GM12873 (cell line): ENCODE measurements at regions not wholly inside any gene's neighbourhood (a gene's known extent, or its start where the extent isn't known, plus 50 kb on each side); places are given as distances from the start of the nearest gene placed in this dataset.

Experiments
- TF ChIP-seq, protein P1 (sequence below): IDR thresholded peaks from 2 replicates; pipeline ENCODE4 v1.5.1; 2012; ENCODE audit warnings: low read depth, mild to moderate bottlenecking, moderate library complexity, low read length, control low read depth; ENCODE audit not compliant: insufficient read depth; ENCODE audit errors: missing control alignments

DNA sequence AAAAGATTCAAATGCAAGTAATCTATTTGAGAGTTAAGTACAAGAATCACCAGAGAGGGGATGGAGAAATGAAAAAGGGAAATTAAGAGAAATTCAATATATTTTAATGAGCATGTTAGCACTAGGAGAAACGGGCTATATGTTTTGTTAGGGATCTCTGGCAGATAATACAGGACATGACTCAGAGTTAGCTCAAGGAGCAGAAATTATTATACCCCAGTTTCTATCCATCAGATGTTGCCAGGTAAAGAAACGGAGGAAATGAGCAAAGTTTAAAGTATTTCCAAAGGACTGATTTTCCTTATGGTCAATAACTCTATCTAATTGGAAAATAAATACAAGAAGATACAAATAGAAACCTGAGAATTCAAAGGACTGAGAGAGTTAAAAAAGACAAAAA lies 867.6 kb downstream of the TRAM1L1 start:
- TF ChIP-seq, protein P1, sequence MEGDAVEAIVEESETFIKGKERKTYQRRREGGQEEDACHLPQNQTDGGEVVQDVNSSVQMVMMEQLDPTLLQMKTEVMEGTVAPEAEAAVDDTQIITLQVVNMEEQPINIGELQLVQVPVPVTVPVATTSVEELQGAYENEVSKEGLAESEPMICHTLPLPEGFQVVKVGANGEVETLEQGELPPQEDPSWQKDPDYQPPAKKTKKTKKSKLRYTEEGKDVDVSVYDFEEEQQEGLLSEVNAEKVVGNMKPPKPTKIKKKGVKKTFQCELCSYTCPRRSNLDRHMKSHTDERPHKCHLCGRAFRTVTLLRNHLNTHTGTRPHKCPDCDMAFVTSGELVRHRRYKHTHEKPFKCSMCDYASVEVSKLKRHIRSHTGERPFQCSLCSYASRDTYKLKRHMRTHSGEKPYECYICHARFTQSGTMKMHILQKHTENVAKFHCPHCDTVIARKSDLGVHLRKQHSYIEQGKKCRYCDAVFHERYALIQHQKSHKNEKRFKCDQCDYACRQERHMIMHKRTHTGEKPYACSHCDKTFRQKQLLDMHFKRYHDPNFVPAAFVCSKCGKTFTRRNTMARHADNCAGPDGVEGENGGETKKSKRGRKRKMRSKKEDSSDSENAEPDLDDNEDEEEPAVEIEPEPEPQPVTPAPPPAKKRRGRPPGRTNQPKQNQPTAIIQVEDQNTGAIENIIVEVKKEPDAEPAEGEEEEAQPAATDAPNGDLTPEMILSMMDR, result no peak

DNA sequence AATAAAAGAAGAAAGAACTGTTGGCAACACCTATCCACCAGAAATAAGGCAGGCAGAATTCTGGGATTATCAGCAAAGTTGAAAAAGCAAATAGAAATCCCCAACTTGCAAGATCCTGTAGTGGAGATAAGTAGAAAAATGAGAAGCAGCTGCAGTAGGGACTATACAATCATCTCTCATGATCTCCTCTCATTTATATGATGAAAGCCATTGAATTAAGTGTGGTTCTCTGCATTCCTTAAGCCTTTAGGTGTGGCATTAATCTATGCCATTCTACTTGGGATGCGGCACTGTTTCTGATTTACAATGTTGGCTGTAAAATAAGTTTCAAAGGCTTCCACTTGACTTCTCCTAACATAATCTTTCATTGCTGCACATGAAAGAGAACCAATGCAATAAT lies 869.8 kb downstream of the TRAM1L1 start:
- TF ChIP-seq, protein P1, result no peak

DNA sequence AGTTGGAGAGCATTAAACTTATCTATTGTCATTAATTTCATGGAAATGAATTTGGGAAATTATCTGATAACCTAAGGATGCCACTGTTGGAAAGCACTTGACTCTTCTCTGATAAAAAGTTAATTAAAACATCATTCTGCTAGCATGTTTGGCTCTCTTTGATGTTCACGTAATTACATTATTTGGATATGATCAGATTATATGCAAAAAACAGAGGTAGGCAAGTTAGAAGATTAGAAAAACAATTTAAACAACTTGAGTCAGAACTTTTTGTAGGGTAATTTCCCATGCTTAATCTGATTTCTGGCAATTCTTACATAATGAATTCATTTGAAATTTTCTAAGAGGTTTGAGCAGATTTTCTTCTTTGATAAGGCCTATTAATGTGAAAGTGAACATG lies 882.9 kb downstream of the TRAM1L1 start:
- TF ChIP-seq, protein P1, result no peak

DNA sequence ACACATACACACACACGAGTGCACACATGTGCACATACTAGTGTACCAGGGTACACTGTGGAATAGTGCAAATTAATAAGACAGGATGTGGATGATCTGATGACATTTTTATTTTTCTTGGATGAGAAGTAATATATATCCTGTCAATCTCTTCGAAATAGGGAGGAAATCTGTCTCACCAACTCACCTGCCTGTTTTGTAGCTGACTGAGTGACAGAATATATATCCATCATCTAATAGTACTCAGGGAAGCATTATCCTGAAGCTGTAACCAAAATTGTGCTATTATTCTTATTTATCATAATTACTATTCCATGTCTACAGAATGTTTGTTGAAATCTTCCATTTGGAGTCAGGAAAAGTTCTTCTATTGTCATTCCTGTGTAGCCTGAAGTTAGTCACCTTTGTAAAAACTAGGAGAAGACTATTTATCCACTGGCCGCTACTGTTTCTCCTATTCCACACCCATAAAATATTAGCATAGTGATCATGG lies 888.0 kb downstream of the TRAM1L1 start:
- TF ChIP-seq, protein P1, result no peak

DNA sequence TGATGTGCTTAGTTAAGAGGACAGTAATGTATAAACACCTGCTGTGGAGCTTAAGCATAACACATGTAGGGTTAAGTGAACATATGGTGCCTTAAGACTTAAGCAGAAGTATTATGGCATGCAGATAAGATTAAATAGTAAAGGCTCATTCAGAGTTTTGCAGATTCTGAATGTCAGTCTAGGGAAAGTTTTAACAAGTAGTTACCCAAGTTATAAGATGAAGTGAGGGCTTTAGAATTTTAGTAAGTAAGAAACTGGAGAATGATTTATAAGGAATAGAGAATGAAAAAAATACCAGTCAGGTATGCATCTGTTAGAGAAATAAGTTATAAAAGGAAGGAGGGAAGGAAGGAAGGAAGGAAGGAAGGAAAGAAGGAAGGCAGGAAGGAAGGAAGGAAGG lies 902.1 kb downstream of the TRAM1L1 start:
- TF ChIP-seq, protein P1, result no peak

DNA sequence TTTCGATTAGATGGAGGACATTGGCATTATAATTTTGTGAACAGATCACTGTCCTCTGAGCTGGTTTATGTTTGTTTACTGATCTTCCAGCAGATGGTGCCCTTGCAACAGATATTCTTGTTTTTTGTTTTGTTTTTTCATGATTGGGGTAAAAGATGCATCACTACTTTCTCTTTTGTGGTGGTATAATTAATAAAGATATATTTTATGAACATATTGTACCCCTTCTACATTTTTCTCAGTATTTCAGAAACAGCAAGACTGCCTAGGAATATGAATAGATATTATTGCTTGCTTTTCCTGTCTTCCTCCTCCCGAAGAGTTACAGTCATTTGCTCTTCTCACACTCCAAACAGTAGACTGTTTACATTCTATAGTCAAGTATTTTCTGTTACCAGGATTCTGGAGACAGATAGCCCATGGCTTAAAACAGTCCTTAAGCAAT lies 905.2 kb downstream of the TRAM1L1 start:
- TF ChIP-seq, protein P1, result peak; percentile 47

DNA sequence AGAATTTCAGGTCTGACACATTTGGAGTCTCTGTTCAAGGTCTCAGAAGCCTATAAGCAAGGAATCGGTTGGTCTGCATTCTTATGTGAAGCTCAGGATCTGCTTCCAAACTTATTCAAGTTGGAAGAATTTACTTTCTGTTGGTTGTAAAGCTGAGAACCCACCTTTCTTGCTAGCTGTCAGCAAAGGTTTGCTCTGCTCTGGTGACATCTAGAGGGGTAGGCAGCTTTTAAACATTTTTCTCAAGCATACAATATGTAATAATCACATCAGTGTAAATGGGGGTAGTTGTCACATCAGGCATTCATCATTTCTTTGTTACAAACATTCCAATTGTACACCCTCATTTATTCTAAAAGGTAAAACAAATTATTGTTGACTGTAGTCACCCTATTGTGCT lies 935.2 kb downstream of the TRAM1L1 start:
- TF ChIP-seq, protein P1, result no peak

DNA sequence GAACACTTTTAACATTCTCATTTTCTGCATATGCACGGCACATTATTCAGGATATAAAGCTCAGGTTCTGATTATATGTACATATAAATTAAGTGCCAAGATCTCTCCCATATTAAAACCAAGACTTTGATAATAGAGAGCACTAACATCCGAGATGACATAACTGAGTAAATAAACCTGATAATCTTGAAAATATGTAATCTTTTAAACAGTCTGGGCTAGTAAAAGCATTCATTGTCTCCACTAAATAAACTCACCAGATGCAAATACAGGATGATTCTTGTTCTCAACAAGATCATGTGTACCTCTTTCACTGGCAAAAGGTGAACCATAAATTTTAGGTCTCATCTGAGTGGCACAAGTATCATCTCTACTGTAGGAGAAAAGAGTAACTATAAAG lies 942.2 kb downstream of the TRAM1L1 start:
- TF ChIP-seq, protein P1, result no peak
